Fibroblast of villous mesenchyme (primary cell): ENCODE measurements at regions not wholly inside any gene's neighbourhood (a gene's known extent, or its start where the extent isn't known, plus 50 kb on each side); places are given as distances from the start of the nearest gene placed in this dataset.
"Not testable (repeated sequence)": the region's sequence is repeated elsewhere in the genome, so short reads cannot be mapped to it uniquely, and the experiment has no call there.

ENCODE experiments used
- DNase-seq: peaks from one replicate; pipeline ENCODE4 v3.0.0-alpha.2; 2010; ENCODE audit warnings: low read depth
- H3K4me3 ChIP-seq: 2 replicates; pipeline ENCODE4 v1.5.1; 2011; ENCODE audit warnings: low read depth, mild to moderate bottlenecking, low read length
- CTCF ChIP-seq: IDR thresholded peaks from 2 replicates; pipeline ENCODE4 v1.5.1; 2012; ENCODE audit warnings: low read depth, mild to moderate bottlenecking, low read length; ENCODE audit not compliant: insufficient read depth

GRCh38 chr6:170146640-170147039, 144.2 kb downstream of the DLL1 start:
- DNase-seq, result no peak
- TF ChIP-seq CTCF, result no peak
- no peak overlapping the region for H3K4me3 ChIP-seq

- not testable (repeated sequence) for H3K4me3 ChIP-seq, DNase-seq
Measured at GRCh38 chr6:170146131-170146530, 144.7 kb downstream of the DLL1 start.

GRCh38 chr6:170145716-170146115, 145.2 kb downstream of the DLL1 start:
- DNase-seq, H3K4me3 ChIP-seq: not testable (repeated sequence)

- DNase-seq, result no peak
- no peak for TF ChIP-seq CTCF
- H3K4me3 ChIP-seq, result no peak overlapping the region
Measured at GRCh38 chr6:170145272-170145592, 145.6 kb downstream of the DLL1 start.

GRCh38 chr6:170144571-170145271, 146.2 kb downstream of the DLL1 start:
- TF ChIP-seq CTCF, result no peak
- DNase-seq, result no peak
- no peak overlapping the region for H3K4me3 ChIP-seq

- TF ChIP-seq CTCF, result no peak
- H3K4me3 ChIP-seq, result no peak overlapping the region
- no peak for DNase-seq
Measured at GRCh38 chr6:170143401-170144150, 147.3 kb downstream of the DLL1 start.

GRCh38 chr6:170142559-170142958, 148.3 kb downstream of the DLL1 start:
- no peak overlapping the region for H3K4me3 ChIP-seq
- DNase-seq, result no peak
- TF ChIP-seq CTCF, result no peak

GRCh38 chr6:170141061-170141460, 149.8 kb downstream of the DLL1 start:
- DNase-seq, H3K4me3 ChIP-seq: not testable (repeated sequence)
